Adipocyte (in vitro differentiated cells): ENCODE measurements at regions not wholly inside any gene's neighbourhood (a gene's known extent, or its start where the extent isn't known, plus 50 kb on each side); places are given as distances from the start of the nearest gene placed in this dataset.
A peak's percentile ranks its signal among the peaks of the same experiment; 100 is the strongest.
"Not testable (repeated sequence)": the region's sequence is repeated elsewhere in the genome, so short reads cannot be mapped to it uniquely, and the experiment has no call there.

ENCODE experiments used
- DNase-seq: peaks from one replicate; pipeline ENCODE4 v3.0.0-alpha.2; 2015; ENCODE audit warnings: low read depth
- H3K27me3 ChIP-seq: replicated peaks from 2 replicates; pipeline ENCODE4 v1.7.0; 2013; ENCODE audit warnings: mild to moderate bottlenecking, low read length, moderate library complexity; ENCODE audit not compliant: control insufficient read depth, insufficient read depth
- H3K36me3 ChIP-seq: 2 replicates; pipeline ENCODE4 v1.7.0; 2013; ENCODE audit warnings: low read length, mild to moderate bottlenecking, moderate library complexity; ENCODE audit not compliant: control insufficient read depth, insufficient read depth, severe bottlenecking
- H3K4me1 ChIP-seq: 2 replicates; pipeline ENCODE4 v1.7.0; 2013; ENCODE audit warnings: mild to moderate bottlenecking, low read length, moderate library complexity; ENCODE audit not compliant: control insufficient read depth, insufficient read depth
- H3K4me3 ChIP-seq: 2 replicates; pipeline ENCODE4 v1.7.0; 2013; ENCODE audit warnings: mild to moderate bottlenecking, low read length, moderate library complexity
- H3K9ac ChIP-seq: 2 replicates; pipeline ENCODE4 v1.7.0; 2013; ENCODE audit warnings: mild to moderate bottlenecking, low read length, moderate library complexity
- H3K9me3 ChIP-seq: 2 replicates; pipeline ENCODE4 v1.7.0; 2013; ENCODE audit warnings: mild to moderate bottlenecking, low read length, moderate library complexity; ENCODE audit not compliant: control insufficient read depth

GRCh38 chr1:221271701-221272100, 392.5 kb downstream of the HLX start:
- H3K36me3 ChIP-seq = no peaks in the 10 kb centered on the region

DNA sequence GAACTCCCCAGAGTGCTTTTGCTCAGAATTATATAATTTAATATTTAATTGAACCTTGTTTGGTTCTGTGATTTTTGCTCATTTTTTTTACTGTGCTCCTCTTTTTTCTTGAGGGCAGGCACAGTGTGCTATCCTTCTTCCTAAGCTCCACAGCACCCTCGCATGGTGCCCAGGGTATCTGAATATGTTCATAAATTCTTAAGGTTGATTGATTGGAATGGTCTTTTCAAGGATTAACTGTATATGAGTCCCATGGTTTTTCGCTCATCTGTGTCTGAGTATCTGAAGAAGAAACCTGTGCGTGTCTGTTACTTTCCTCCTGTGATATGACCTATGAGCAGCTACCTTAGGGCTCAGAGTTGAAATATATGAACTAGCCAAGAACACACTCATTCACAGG, 393.7 kb downstream of the HLX start:
- H3K4me3 ChIP-seq = no peak overlapping the region
- DNase-seq = peak; percentile 9
- H3K9me3 ChIP-seq = no peaks in the 10 kb centered on the region
- H3K36me3 ChIP-seq = no peaks in the 10 kb centered on the region
- peaks cover 2% of the 10 kb centered on the region for H3K4me1 ChIP-seq
- no peak overlapping the region for H3K9ac ChIP-seq
- H3K27me3 ChIP-seq = no peaks in the 10 kb centered on the region

More at GRCh38 chr1:221271701-221272100, 392.5 kb downstream of the HLX start:
- no peaks in the 10 kb centered on the region for H3K9me3 ChIP-seq
- no peaks in the 10 kb centered on the region for H3K27me3 ChIP-seq
- no peak for DNase-seq
- peaks cover 3% of the 10 kb centered on the region for H3K4me1 ChIP-seq
- no peak overlapping the region for H3K9ac ChIP-seq
- no peak overlapping the region for H3K4me3 ChIP-seq

DNA sequence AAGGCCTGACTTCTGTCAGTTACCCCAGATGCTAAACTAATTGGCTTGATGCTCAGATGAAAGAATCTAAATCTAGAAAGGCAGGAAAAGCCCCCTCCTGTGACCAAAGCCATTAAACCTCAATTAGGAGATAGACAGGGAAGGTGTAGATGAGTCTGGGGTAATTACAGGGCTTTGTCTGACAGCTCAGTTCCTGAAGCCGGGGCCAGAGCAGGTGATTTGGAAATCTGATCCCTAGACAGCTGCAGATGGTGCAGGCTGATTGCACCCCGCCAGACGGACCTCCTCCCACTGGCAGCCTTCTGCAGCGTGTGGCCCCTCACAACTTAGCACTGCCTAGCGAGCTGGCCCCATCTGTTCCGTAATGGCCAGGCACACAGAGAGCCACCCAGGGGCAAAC, 395.1 kb downstream of the HLX start:
- Histone ChIP-seq H3K4me1 (peaks cover 5% of the 10 kb centered on the region), H3K36me3 (no peaks in the 10 kb centered on the region), H3K9me3 (no peaks in the 10 kb centered on the region), H3K9ac (no peak overlapping the region), H3K27me3 (no peaks in the 10 kb centered on the region), H3K4me3 (no peak overlapping the region)
- DNase-seq = no peak

- no peak overlapping the region for H3K4me3 ChIP-seq
- DNase-seq = no peak
- H3K9me3 ChIP-seq = no peaks in the 10 kb centered on the region
- no peaks in the 10 kb centered on the region for H3K27me3 ChIP-seq
- H3K4me1 ChIP-seq = peaks cover 5% of the 10 kb centered on the region
- H3K36me3 ChIP-seq = no peaks in the 10 kb centered on the region
- no peak overlapping the region for H3K9ac ChIP-seq
These were observed 397.7 kb downstream of the HLX start for GRCh38 chr1:221276896-221277409.

DNA sequence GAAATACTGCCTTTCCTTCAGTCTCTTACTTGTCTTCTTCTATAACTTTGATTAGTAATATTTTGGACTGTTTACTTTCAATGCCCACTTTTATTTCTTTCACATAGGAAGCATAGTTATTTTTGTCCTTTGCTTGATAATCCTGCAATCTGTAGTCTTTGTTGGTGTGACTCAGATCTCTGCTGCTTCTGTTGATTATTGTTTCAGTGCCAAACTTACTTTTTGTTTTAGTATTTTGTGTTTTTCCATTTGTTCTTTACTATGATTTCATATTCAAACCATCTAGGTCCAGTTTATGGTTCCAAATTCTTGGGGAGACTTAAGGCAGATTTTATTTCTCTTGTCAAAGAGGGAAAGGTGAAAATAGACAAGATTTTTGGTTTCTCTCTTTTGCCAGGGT, 399.9 kb downstream of the HLX start:
- Histone ChIP-seq H3K36me3 (no peaks in the 10 kb centered on the region), H3K27me3 (no peaks in the 10 kb centered on the region), H3K9me3 (no peaks in the 10 kb centered on the region), H3K4me1 (peaks cover 23% of the 10 kb centered on the region), H3K4me3 (no peak overlapping the region), H3K9ac (no peak overlapping the region)
- DNase-seq = peak; percentile 32

DNA sequence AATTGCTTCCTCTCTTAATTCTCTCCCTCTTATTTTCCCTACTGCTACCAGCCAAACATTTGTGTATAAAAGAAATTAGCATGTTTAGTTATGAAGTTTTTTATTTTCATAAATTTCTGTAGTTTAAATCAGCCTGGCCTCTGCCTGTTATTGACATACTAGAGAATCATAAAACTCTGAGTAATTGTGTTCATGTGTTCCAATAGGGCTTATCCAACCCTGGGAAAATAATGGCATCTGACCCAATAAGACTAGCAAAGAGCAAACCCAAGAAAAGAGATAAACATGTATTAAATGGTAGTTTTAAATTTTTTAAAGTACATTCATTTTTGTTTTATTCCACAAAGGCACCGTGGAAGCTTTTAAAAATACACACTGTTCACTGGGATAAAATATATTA, 404.3 kb downstream of the HLX start:
- Histone ChIP-seq H3K4me1 (peaks cover 24% of the 10 kb centered on the region), H3K9ac (no peak overlapping the region), H3K27me3 (no peaks in the 10 kb centered on the region), H3K4me3 (no peak overlapping the region), H3K36me3 (no peaks in the 10 kb centered on the region), H3K9me3 (no peaks in the 10 kb centered on the region)
- DNase-seq = no peak

GRCh38 chr1:221284028-221284427, 404.8 kb downstream of the HLX start:
- DNase-seq = peak; percentile 75
- Histone ChIP-seq H3K4me3 (no peak overlapping the region), H3K27me3 (no peaks in the 10 kb centered on the region), H3K36me3 (no peaks in the 10 kb centered on the region), H3K9me3 (no peaks in the 10 kb centered on the region), H3K4me1 (peaks cover 22% of the 10 kb centered on the region), H3K9ac (no peak overlapping the region)

DNA sequence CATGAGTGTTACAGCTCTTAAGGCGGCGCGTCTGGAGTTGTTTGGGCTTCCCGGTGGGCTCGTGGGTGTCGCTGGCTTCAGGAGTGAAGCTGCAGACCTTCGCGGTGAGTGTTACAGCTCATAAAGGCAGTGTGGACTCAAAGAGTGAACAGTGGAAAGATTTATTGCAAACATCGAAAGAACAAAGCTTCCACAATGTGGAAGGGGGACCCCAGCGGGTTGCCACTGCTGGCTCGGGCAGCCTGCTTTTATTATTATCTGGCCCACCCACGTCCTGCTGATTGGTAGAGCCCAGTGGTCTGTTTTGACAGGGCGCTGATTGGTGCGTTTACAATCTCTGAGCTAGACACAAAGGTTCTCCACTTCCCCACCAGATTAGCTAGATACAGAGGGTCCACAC, 405.7 kb downstream of the HLX start:
- not testable (repeated sequence) for H3K36me3 ChIP-seq, H3K9ac ChIP-seq, DNase-seq, H3K4me3 ChIP-seq, H3K27me3 ChIP-seq, H3K9me3 ChIP-seq
- H3K4me1 ChIP-seq = peaks cover 19% of the 10 kb centered on the region

DNA sequence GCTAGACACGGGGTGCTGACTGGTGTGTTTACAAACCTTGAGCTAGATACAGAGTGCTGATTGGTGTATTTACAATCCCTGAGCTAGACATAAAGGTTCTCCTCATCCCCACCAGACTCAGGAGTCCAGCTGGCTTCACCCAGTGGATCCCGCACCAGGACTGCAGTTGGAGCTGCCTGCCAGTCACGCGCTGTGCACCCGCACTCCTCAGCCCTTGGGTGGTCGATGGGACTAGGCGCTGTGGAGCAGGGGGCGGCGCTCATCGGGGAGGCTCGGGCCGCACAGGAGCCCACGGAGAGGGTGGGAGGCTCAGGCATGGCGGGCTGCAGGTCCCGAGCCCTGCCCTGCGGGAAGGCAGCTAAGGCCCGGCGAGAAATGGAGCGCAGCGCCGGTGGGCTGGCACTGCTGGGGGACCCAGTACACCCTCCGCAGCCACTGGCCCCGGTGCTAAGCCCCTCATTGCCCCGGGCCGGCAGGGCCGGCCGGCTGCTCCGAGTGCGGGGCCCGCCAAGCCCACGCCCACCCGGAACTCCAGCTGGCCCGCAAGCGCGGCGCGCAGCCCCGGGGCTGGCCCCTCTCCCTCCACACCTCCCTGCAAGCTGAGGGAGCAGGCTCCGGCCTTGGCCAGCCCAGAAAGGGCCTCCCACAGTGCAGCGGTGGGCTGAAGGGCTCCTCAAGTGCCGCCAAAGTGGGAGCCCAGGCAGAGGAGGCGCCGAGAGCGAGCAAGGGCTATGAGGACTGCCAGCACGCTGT, 406.4 kb downstream of the HLX start:
- peaks cover 19% of the 10 kb centered on the region for H3K4me1 ChIP-seq
- H3K36me3 ChIP-seq, H3K27me3 ChIP-seq, H3K9me3 ChIP-seq, H3K4me3 ChIP-seq, H3K9ac ChIP-seq, DNase-seq: not testable (repeated sequence)

GRCh38 chr1:221286399-221286798, 407.2 kb downstream of the HLX start:
- Histone ChIP-seq H3K27me3 (no peaks in the 10 kb centered on the region), H3K4me1 (peaks cover 19% of the 10 kb centered on the region), H3K9me3 (no peaks in the 10 kb centered on the region), H3K9ac (no peak overlapping the region), H3K36me3 (no peaks in the 10 kb centered on the region), H3K4me3 (no peak overlapping the region)
- DNase-seq = no peak

DNA sequence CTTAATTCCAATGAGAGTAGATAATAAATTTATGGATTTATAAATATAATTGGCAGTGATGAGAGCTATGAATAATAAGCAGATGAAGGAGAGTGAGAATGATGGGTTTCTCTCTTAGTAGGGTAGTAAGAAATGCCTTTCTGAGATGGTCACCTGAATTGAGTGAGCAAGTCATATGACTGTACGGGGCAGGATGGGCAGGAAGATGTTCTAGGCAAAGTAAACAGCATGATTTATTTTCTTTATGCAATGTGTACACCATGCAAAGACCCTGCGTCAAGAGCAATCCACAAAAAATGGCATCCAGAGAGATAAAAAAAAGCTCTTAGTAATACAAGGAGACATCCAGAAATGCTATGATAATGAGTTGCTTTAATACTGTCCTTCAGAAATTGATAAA, 409.9 kb downstream of the HLX start:
- DNase-seq = no peak
- no peaks in the 10 kb centered on the region for H3K27me3 ChIP-seq
- no peak overlapping the region for H3K9ac ChIP-seq
- H3K9me3 ChIP-seq = no peaks in the 10 kb centered on the region
- no peak overlapping the region for H3K4me3 ChIP-seq
- no peaks in the 10 kb centered on the region for H3K36me3 ChIP-seq
- peaks cover 1% of the 10 kb centered on the region for H3K4me1 ChIP-seq

- Histone ChIP-seq H3K27me3 (no peaks in the 10 kb centered on the region), H3K4me3 (no peak overlapping the region), H3K4me1 (peaks cover 3% of the 10 kb centered on the region), H3K9ac (no peak overlapping the region), H3K9me3 (no peaks in the 10 kb centered on the region), H3K36me3 (no peaks in the 10 kb centered on the region)
- DNase-seq = no peak
These were observed 411.4 kb downstream of the HLX start for GRCh38 chr1:221290669-221291068.
